ENCODE measurements at regions not wholly inside any gene's neighbourhood (a gene's known extent, or its start where the extent isn't known, plus 50 kb on each side); places are given as distances from the start of the nearest gene placed in this dataset.

DNA sequence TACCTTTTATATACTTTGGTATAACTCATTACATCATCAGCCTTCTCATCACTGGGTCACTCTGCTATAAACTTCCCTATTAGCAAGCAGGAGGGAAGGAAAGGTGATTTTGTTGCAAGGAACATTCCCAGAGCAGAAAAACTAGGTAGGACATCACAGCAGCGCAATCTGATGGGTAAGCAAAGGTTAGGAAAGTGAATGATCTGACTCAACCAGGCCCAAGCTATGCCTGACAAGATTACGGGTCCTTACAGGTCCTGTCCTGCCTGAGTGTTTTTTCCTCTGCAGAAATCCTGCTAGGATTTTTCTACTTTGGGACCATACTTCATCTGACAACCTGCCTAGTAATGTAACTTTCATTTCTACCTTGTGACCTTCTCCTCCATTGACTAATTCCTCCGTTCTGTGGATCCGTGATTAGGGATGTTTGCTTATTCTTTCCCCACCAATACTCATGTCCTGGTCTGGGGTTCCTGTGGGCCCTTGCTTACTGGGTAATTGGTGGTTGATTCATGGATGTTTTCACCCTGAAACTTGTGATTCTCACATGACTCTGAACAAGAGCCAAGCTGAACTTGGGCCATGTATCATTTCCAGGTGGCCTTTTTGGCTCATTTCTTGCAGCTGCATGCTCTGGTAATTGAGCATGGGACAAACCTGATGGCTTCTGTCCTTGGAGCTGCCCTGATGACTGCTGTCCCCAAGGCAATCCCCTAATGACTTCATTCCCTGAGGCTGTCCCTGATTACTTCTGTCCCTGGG lies 111.9 kb upstream of the KIT start:
- no peak for DNase-seq (ENCODE audit: low spot score)

DNA sequence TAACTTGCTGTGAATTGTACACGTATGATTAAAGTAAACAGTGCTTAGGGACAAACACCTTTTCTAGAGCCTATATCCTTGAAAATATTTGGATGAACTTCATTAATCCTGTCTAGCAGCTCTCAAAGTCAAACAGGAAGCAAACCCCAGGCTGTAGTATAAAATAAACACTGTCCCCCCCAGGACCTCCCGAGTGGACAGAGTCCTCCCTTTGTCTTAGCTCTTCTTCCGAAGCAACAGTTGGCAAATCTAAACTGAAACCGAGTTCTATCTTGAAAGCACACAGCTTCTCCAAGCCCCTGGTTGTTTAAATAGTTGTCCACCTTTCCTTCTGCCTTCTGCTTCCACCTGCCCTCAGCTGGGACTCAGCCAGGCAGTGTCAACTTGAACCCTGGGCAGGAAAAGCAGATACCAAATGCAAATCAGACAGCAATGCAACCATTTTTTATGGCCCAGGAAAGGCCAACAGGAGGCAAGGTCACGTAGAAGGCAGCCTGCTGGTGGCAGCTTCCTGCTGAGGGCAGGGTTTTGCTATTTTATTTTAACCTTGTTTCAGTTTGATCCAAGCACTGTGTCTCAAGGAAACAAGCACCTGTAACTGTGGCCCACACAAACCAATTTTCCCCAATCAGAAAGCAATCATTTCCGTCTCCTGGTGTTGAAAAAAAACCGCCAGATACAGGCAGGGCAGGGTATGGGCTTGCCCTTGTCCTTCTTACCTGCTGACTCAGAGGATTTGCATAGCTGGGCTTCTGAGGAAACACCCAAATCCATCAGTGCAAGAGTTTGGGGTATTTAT lies 110.3 kb upstream of the KIT start:
- peak; percentile 15 for DNase-seq (ENCODE audit: low spot score)

DNA sequence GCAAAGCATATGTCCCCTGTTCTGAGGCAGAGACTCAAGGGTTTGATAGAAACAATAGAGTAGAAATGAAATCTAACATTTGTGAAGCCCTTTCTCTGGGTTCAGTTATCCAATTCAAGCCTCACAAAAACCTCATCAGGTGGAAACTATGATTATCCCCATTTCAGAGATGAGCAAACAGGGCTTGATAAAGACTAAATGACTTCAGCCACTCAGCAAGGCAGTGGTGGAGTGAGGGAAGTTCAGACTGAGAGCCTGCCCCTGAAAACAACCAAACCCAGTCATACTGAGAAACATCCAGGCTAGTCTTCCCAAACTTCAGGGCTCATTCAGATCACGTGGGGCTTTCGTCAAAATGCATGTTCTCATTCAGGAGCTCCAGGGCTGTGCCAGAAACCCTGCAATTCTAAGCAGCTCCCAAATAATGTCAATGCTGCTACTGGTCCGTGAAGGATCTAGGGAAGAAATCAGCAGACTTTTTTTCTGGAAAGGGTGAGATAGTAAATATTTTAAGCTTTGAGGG lies 109.6 kb upstream of the KIT start:
- no peak for DNase-seq (ENCODE audit: low spot score)

DNA sequence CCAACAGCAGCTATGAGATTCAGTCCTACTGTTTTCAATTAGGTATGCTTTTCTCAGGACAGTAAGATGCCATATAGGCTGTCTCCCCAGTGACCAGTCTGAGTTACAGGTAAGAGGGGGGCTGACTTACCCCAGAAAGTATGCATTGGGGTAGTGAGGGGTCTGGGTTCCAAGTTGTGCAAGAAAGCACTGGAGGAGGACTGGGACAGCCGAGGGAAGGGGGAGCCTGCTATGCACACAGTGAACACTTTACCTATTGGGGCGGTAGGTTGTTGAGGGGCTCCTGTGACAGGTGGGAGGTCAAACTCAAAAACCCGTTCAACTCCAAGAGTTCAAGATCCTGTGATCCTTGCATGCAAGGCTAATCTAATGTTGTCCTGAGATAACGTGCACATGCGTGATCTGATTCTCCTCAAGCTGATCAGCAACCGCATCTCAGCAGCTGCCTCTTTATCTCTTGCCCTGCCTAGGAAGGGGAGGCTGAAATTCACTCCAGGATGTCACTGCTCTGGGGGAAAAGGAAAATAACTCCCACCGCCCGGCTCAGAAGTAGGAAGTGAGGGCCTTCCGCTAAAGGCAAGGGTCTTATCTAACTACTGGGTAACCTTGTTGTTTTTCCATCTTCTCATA lies 108.8 kb upstream of the KIT start:
- DNase-seq (ENCODE audit: low spot score), result no peak

DNA sequence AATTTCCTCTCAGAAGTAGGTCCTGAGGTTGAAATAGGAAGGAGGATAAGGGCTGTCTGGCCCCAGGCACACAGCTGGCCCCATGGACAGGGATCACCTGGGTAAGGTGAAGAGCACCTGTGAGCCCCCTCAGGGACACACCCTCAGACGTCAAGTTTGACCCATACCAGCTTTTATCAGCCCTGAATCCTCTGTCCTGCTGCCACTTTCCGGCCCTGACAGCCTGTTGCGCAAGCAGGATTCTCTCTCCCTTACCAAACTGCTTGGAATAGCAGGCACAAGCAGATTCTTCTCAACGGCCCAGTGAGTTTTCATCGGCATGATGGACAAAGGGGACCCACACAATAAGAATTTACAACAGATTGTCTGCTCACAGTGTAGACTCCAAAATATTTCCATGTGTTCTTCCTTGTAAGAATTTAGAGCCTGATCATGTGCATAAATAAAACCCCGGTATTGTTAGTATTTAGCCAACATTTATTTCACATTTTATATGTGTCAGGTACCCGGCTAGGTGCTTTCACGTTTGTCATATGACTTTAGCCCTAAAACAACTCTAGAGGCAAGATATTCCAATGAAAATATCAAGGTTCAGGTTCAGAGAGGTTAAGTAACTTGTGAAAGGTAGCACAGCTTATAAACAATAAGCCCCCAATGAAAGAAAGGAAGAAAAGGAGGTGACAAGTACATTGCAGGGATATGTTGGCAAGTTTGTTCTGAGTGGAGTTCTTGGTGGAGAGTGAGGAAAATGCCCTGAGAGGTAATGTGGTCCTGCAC lies 107.2 kb upstream of the KIT start:
- DNase-seq (ENCODE audit: low spot score), result no peak

DNA sequence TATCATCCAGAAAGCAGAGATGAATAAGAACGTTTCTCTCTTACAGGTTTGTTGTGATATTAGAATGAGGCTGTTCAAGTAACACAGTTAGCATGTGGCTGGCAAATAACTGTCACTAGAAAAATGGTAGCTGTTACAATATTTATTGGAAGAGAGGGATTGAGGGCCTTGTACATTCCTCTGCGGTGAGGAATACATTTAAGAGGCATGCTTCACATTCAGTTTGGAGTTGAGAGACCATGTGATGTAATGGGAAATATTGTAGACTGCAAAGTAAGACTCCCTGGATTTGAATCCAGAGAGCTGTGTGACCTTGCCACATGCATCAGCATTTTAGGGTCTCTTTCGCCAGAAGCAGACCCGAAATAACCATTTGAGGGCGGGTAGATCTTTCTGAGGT lies 104.8 kb upstream of the KIT start:
- no peak for DNase-seq (ENCODE audit: low spot score)

DNA sequence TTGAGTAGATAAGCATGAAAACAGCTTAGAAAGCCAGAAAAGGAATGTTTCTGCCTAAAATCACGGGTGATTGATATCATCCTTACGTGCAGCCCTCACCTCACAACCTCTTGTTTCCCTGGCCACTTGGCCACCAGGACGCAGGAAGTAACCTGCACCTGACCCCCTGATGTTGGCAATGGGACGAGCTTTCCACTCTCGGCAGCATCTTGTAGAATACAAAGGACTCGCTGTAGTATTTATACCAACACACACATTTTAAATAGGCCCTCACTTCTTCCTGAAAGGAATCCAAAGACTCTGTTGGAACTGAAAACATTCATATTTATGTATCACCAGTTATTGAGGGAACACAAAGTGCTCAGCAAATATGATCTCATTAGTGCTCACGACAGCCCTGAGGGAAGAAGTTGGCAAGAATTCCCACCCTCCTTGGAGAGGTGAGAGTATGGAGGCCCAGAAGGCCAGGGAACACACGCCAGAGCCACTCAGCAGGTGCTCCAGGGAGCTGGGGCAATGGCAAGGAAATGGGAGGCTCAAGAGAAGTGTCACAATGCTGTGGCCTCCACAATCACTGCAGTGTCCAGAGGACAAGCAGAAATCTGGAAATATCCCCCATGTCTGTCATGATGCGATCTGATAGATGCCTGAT lies 103.3 kb upstream of the KIT start:
- DNase-seq (ENCODE audit: low spot score), result no peak

DNA sequence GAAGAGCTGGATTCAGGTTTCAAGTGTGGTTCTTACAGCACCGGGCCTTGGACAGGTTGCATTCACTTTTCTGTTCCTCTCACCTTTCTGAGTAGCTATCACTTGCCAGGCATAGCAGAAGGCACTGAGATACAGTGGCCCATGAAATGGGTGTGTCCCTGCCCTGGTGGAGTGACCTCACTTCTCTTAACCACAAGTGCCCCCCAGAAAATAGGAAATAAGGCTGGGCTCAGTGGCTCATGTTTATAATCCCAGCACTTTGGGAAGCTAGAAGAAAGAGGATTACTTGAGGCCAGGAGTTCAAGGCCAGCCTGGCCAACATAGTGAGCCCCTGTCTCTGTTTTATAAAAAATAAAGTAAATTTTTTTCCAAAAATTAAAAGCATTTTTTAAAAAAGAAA lies 101.7 kb upstream of the KIT start:
- DNase-seq (ENCODE audit: low spot score), result no peak

DNA sequence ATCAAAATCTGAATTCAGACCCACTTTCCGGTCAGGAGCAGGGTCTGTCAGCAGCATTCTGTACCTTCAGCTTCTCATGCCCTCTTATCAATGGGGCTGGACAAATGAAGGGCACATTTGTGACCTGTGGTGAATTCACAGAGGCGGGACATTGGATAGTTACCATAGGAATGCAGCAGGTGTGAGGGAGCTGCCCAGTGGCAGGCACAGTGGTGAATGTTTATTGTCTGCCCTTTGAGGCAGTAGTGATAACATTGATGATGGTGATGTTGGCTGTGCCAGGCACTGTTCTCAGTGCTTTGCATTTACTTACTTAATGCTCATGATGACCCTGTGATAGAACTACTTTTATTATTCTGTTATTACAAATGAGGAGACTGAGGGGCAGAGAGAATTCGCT lies 101.2 kb upstream of the KIT start:
- DNase-seq (ENCODE audit: low spot score), result no peak

DNA sequence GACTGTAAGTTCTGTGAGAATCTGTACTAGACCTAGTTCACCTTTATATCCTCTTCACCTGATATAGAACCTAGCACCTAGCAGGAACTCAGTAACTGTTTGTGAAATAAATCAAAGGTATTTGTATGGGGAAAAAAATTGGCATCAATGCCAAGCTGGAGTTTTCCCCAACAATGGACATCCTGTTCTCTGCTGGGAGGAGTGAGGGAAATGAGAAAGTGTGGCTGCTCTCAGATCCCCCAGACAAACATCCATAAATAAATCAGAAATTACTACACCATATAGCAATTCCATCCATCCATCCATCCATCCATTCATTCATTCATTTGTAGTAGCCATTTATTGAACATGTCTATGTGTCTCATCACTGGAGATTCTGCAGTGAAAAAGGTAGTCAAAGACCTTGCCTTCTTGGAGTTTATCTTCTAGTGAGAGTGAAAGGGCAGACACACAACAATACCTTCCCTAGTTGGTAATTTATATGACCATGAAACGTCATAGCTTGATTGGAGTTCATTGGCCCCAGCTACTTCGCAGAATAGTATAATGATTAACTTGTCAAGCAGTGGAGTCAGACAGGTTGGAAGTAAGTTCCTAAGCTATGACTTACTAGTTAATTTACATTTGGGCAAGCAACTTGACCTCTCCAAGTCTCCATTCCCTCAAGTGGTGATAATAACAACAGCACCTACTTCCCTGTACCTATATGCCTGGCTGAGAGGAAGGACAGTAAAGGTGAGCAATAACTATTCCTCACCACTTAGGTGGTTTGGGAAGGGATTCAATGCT lies 98.7 kb upstream of the KIT start:
- DNase-seq (ENCODE audit: low spot score), result no peak

DNA sequence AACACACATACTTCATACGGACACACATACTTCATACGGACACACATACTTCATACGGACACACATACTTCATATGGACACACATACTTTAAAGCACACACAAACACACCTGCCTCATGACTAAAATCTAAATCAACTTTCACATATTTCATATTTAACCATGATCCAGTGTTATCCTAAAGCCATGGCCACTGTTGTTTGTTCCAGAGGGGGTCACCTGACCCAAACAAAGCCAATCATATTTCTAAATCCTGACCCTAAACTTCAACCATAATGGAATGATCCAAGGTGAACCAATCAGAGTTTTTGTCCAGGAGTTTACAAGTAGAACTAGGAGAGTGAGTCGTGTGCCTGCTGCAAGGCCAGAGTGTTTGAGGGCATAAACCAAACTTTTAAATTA lies 97.2 kb upstream of the KIT start:
- DNase-seq (ENCODE audit: low spot score), result no peak

DNA sequence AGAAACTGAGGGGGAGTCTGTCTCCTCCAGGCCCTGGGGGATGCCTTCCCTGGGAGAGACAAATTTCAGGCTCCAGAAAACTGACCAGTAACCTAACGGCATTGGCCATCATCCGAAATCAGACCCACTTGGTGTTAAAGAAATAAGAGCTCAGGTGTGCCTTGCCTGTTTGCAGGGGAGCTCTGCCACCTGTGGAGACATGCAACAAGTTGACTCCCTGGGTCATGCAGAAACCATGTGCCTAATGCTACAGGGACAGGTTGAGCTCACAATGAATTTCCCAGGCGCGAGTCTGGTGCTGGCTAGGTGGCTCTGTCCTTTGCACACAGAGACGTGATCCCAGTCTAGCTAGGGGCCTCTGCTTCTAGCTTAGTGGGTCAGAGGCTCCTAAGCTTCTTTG lies 95.8 kb upstream of the KIT start:
- no peak for DNase-seq (ENCODE audit: low spot score)

DNA sequence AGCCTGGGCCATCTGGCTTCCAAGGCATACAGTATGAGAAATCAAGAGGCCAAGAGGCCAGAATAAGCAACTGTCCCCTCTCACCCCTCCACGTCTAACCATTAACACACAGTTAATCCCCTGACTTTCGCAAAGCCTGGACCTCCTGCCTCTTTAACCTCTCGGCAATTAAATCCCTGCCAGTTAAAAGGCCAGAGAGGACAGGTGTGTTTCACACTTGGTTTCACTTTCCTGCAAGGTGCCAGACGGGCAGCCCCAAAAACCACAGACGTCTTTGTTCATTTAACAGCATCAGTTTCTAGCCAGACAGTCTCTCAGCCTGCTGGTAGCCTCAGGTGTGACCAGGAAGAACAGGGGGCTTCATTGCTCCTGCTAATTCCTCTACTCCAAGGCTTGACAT lies 91.1 kb upstream of the KIT start:
- no peak for DNase-seq (ENCODE audit: low spot score)

DNA sequence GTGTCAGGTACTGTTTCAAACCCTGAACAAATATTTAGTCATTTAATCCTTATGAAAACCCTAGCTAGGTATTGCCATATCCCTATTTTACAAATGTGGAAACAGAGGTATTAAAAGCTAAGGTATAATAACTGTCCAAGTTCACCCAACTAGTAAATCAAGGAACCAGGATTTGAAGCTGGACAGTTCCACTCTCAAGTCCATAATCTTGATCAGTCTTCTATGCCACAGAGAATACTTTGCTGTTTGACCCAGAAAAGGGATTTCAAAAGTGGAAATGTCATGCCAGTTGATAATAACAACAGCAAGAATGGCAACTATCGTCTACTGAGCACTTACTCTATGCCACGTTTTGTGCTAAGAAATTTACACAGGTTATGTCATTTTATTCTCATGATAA lies 90.4 kb upstream of the KIT start:
- no peak for DNase-seq (ENCODE audit: low spot score)

DNA sequence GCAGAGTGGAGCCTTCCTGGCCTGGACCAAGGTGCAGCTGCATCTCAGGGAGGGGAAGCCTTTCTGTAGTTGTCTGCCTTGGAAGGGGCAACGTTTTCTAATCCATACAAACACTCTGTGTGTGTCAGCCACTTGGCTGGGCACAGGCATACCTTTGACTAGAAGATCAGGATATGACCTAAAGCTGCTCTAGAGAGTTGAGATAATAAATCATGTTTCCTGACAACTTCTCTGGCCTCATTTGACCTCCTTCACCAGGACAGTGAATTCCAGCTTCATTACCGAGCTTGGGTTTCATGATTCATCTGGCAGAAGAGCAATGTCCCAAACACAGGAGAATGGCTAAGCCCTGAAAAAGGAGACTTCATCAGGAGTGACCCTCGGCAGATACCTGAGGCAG lies 89.6 kb upstream of the KIT start:
- no peak for DNase-seq (ENCODE audit: low spot score)

DNA sequence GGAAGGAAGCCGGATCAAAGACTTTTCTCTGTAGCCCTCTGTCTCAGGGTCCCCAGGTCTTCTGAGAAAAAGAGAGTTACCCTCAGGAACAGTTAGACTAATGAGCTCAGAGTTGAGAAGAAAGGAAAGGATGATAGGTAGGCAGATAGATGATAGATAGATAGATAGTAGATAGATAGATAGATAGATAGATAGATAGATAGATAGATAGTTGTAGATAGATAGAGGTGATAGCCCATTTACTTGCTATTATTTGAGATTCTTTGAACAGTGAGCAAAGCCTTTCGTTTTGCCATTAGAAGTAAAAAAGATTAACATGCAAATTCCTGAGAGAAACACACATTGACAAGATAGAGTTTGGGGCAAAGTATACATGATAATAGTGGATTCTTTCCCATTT lies 86.9 kb upstream of the KIT start:
- DNase-seq (ENCODE audit: low spot score), result no peak

DNA sequence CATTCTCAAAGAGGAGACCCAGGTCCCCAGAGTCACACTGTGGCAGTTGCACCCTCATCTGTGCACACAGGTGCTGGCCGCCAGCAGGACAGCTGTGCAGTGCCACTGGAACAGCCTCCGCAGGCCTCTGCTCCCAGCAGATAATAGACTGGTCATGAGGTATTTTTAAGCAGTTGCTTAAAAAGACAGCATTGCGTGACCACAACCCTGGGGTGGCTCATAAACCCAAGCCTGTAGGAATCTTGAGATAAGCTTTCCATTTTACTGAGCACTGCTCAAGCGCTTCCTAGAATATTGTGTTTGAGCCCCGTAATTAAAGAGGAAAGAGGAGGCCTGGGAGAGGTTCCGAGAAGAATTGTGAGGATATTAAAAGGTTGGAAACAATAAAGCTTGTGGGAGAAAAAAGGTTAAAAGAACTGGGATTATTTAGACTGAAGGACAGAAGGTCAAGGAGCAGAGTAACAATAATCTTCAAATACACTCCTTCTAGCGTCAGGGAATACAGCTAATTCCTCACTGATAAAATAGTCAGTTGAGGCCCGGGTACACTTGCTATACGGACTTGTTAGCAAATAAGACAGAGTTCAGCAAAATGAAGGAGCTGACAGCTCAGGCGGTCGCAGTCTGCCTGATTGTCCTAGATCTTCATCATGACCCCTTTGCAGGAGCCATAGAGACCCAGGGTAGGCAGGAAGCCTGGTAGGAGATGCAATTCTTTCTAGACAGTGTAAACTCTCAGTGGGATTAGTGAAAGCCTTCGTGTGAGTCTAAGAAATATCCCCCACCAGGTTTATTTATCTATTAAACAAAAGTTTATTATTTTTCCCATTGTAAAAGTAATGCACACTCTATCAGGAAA lies 86.2 kb upstream of the KIT start:
- DNase-seq (ENCODE audit: low spot score), result no peak

DNA sequence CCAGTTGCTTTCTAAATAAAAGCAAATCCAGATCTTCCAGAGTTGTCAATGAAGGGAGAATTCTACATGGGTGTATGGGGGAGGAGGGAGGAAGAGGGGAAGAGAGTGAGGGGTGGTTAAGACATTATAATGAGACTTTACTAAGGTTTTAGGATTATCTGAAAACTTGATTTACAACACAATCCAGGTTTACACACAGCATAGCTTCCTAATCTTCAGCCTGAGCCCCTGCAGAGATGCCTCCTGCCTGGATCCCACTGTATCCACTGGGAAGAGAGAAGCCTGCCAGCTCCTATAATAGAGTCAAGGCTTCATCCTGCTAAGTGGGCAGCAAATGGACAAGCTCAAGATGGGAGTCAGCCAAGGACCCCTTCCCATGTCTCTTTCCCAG lies 85.6 kb upstream of the KIT start:
- DNase-seq (ENCODE audit: low spot score), result no peak

DNA sequence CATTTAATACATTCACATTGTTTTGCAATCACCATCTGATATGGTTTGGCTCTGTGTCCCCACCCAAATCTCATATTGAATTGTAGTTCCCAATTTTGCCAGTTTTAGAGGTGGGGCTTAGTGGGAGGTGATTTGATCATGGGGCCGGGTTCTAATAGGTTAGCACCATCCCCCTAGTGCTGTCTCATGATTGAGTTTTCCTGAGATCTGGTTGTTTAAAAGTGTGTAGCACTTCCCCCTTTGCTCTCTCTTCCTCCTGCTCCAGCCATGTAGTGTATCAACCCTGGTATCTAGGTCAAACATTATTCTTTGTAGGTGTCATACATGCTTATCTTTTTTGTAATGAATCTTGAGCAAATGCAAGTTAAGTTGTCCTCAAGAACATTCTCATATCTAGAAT lies 83.3 kb upstream of the KIT start:
- no peak for DNase-seq (ENCODE audit: low spot score)

DNA sequence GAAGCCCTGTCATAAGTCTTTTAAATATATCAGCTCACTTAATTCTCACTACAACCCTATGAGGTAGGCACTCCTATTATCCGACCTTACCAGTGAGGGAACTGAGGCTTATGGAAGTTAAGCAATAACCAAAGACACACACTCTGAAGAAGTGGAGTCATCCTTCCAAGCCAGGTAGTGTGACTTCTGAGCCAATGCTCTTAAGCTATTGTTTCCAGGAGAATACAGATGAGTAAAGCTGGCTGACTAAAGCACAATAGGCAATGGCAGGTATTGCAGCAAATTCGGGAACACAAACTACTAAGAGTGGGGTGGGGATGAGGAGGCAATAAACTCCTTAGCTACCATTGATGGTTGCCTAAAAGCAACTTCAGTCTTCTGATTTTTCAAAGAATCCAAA lies 81.8 kb upstream of the KIT start:
- DNase-seq (ENCODE audit: low spot score), result no peak
